Left ventricle myocardium inferior (tissue), 1 donor: ENCODE measurements at regions not wholly inside any gene's neighbourhood (a gene's known extent, or its start where the extent isn't known, plus 50 kb on each side); places are given as distances from the start of the nearest gene placed in this dataset.

ENCODE experiments used
- DNase-seq: peaks from one replicate; pipeline ENCODE4 v3.0.0-alpha.2; 2020
- H3K27ac ChIP-seq: fragments of 200-600 bp; replicated peaks from 2 replicates; pipeline ENCODE4 v1.8.0; 2021
- H3K27me3 ChIP-seq: fragments of 200-600 bp; 2 replicates; pipeline ENCODE4 v1.8.0; 2021; ENCODE audit warnings: low read depth
- H3K36me3 ChIP-seq: fragments of 200-600 bp; 2 replicates; pipeline ENCODE4 v1.8.0; 2021
- H3K4me1 ChIP-seq: fragments of 200-600 bp; 2 replicates; pipeline ENCODE4 v1.8.0; 2021
- H3K4me3 ChIP-seq: fragments of 200-600 bp; 2 replicates; pipeline ENCODE4 v1.8.0; 2021; ENCODE audit warnings: mild to moderate bottlenecking, moderate library complexity
- H3K9me3 ChIP-seq: fragments of 200-600 bp; replicated peaks from 2 replicates; pipeline ENCODE4 v1.8.0; 2021
- CTCF ChIP-seq: fragments of 200-600 bp; IDR thresholded peaks from 2 replicates; pipeline ENCODE4 v1.8.0; 2021; ENCODE audit warnings: antibody characterized with exemption, mild to moderate bottlenecking, borderline replicate concordance
- intact Hi-C: fragments of 100-400 bp; cut with micrococcal nuclease; formaldehyde crosslinking; loops from one replicate; pipeline ENCODE4 v1.11.0; 2022
- donor health status: DM: no; HTN: yes; CAD: no; lungs with severe emphysema.

DNA sequence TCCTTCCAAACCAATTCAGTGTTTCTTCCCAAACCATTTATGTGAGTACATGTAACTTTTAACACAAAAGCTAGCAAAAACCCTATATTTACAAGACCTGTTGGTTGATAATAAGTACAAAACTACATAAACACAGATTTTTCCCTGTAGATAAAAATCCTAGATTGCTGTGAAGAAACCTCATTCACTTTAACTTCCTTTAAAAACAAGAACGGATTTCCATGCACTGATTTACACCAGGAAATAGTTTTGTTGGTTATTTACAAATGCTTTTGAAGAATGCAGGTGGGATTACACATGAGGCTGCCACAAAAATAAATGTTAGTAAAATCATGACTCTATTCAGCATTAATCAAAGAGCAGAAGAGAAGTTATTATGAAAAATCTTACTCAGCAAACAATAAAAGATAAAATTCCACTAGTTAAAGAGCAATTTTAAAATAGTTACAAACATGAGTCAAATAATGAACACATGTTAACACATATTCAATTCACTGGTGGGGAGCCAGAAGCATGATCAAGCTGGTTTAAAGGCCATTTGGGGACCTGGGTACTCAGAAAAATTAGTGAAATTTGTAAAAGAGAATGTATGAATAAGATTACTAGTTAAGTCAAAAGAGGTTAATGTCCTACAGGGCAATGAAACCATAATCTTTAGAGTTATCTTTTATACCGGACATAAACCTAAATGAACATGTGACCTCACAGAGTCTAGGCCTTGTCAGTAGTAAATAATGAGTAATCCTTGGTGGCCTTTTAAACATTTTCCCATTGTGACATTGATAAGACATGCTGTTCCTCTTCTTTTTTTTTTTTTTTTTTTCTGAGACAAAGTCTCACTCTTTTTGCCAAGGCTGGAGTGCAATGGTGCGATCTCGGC is 79.9 kb downstream of the PHLDA1 start:
- peaks cover 37% of the 10 kb centered on the region for H3K4me1 ChIP-seq
- no peak for TF ChIP-seq CTCF
- H3K36me3 ChIP-seq, result no peaks in the 10 kb centered on the region
- H3K9me3 ChIP-seq, result no peaks in the 10 kb centered on the region
- H3K27ac ChIP-seq, result peak overlapping the region; percentile 50
- H3K4me3 ChIP-seq, result no peak overlapping the region
- H3K27me3 ChIP-seq, result no peaks in the 10 kb centered on the region
- no peak for DNase-seq
- intact Hi-C loops, result no loop called here

DNA sequence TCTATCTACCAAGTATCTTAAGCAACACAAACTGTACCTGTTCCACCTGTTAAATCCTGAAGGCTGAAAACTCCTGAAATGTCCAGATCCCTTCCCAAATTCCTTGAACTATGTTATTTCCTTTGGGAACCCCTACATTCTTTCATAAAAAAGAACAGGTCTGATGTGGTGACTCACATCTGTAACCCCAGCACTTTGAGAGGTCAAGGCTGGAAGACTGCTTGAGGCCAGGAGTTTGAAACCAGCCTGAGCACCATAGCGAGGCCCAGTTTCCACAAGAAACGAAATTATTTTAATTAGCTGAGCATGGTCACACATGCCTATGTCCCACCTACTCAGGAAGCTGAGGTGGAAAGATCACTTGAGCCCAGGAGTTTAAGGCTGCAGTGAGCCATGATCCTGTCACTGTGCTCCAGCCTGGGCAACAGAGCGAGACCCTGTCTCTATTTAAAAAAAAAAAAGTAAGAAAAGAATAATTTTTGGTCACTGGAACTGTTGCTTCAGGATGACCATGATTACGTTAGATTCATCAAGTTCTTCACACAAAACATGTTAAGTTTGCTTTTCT is 84.3 kb downstream of the PHLDA1 start:
- H3K36me3 ChIP-seq, result no peaks in the 10 kb centered on the region
- no peaks in the 10 kb centered on the region for H3K27me3 ChIP-seq
- no peak overlapping the region for H3K27ac ChIP-seq
- intact Hi-C loops, result no loop called here
- no peak for DNase-seq
- no peak for TF ChIP-seq CTCF
- peaks cover 25% of the 10 kb centered on the region for H3K4me1 ChIP-seq
- H3K4me3 ChIP-seq, result no peak overlapping the region
- H3K9me3 ChIP-seq, result no peaks in the 10 kb centered on the region

GRCh38 chr12:75945581-75945980 is 86.0 kb downstream of the PHLDA1 start:
- H3K27ac ChIP-seq, result no peak overlapping the region
- no peaks in the 10 kb centered on the region for H3K36me3 ChIP-seq
- intact Hi-C loops, result no loop called here
- TF ChIP-seq CTCF, result no peak
- no peak for DNase-seq
- no peak overlapping the region for H3K4me3 ChIP-seq
- H3K9me3 ChIP-seq, result no peaks in the 10 kb centered on the region
- no peaks in the 10 kb centered on the region for H3K27me3 ChIP-seq
- peaks cover 12% of the 10 kb centered on the region for H3K4me1 ChIP-seq

- TF ChIP-seq CTCF, result no peak
- Histone ChIP-seq H3K36me3 (no peaks in the 10 kb centered on the region), H3K27me3 (no peaks in the 10 kb centered on the region), H3K4me1 (peaks cover 12% of the 10 kb centered on the region), H3K27ac (no peak overlapping the region), H3K9me3 (no peaks in the 10 kb centered on the region), H3K4me3 (no peak overlapping the region)
- no peak for DNase-seq
- intact Hi-C loops, result no loop called here
These were observed 86.6 kb downstream of the PHLDA1 start for GRCh38 chr12:75944905-75945432.

GRCh38 chr12:75944097-75944904 is 87.3 kb downstream of the PHLDA1 start:
- Histone ChIP-seq H3K27me3 (no peaks in the 10 kb centered on the region), H3K4me3 (no peak overlapping the region), H3K27ac (peak overlapping the region; percentile 53), H3K36me3 (no peaks in the 10 kb centered on the region), H3K4me1 (peaks cover 14% of the 10 kb centered on the region), H3K9me3 (no peaks in the 10 kb centered on the region)
- intact Hi-C loops, result no loop called here
- DNase-seq, result no peak
- TF ChIP-seq CTCF, result no peak
